Gastroesophageal sphincter (tissue), 4 donors: ENCODE measurements at regions not wholly inside any gene's neighbourhood (a gene's known extent, or its start where the extent isn't known, plus 50 kb on each side); places are given as distances from the start of the nearest gene placed in this dataset.

ENCODE experiments used
- ATAC-seq: fragments of 150-250 bp; one replicate; pipeline ENCODE4 v1.9.1; 2016; ENCODE audit warnings: mild to moderate bottlenecking, moderate library complexity
- H3K27ac ChIP-seq, 4 donors: fragments of 200-600 bp; sonication (generic) in 3 of 4; 1 replicate in 3 of 4; 2 replicates in 1 of 4; pipeline ENCODE4 v1.5.1; 2016 to 2019
- H3K27me3 ChIP-seq: fragments of 200-600 bp; sonication (generic); one replicate; pipeline ENCODE4 v1.5.1; 2019
- H3K36me3 ChIP-seq, 2 donors: fragments of 200-600 bp; sonication (generic); one replicate each; pipeline ENCODE4 v1.5.1; 2019; ENCODE audit warnings: control low read depth in 1 of 2
- H3K4me1 ChIP-seq, 3 donors: fragments of 200-600 bp; sonication (generic); 1 replicate in 2 of 3; 2 replicates in 1 of 3; pipeline ENCODE4 v1.5.1; 2016 to 2019; ENCODE audit warnings: control low read depth in 2 of 3
- H3K4me3 ChIP-seq, 2 donors: fragments of 200-600 bp; sonication (generic); one replicate each; pipeline ENCODE4 v1.5.1; 2019; ENCODE audit warnings: mild to moderate bottlenecking in 1 of 2, moderate library complexity in 1 of 2
- H3K9me3 ChIP-seq, 3 donors: fragments of 200-600 bp; sonication (generic); one replicate each; pipeline ENCODE4 v1.5.1; 2017 to 2019; ENCODE audit warnings: control low read depth in 2 of 3
- CTCF ChIP-seq, 4 experiments: fragments of 200-600 bp in 2 of 4; fragments of 450-650 bp in 2 of 4; sonication (generic) in 1 of 4; IDR thresholded peaks; one replicate each; pipeline ENCODE4 v1.5.1; 2017 to 2019; ENCODE audit warnings: antibody characterized with exemption in 4 of 4, mild to moderate bottlenecking in 2 of 4, moderate library complexity in 2 of 4
- EP300 ChIP-seq: sonication (generic); formaldehyde crosslinking; IDR thresholded peaks from one replicate; pipeline ENCODE4 v1.6.1; 2017; ENCODE audit warnings: antibody characterized with exemption, mild to moderate bottlenecking
- POLR2A ChIP-seq, 2 donors: fragments of 450-650 bp; IDR thresholded peaks; one replicate each; pipeline ENCODE4 v1.6.1; 2017; ENCODE audit warnings: antibody characterized with exemption in 2 of 2, mild to moderate bottlenecking in 2 of 2, moderate library complexity in 1 of 2
- POLR2AphosphoS5 ChIP-seq: sonication (generic); formaldehyde crosslinking; IDR thresholded peaks from one replicate; pipeline ENCODE4 v1.6.1; 2017; ENCODE audit warnings: antibody characterized with exemption
- WGBS, 2 donors: methylation state at CpG; one replicate each; pipeline ENCODE4 v1.1.5; 2018; ENCODE audit warnings: low coverage in 1 of 2; 5-methylcytosine and 5-hydroxymethylcytosine counted together

GRCh38 chr17:49910094-49910857, 58.7 kb upstream of the DLX4 start:
- no peaks in the 10 kb centered on the region for H3K36me3 ChIP-seq
- no peak overlapping the region for H3K27ac ChIP-seq
- 0% methylated on average over 1 of the region's 69 CpGs; no CpG with 5 or more reads in 1 of the 2 donors for WGBS, 2 donors
- no peak for ATAC-seq
- peak overlapping the region in 1 of 2 donors; percentile 13 for H3K4me3 ChIP-seq
- H3K27me3 ChIP-seq = peaks cover 97% of the 10 kb centered on the region
- peaks cover 0 to 8% (median 7%) of the 10 kb centered on the region in 3 donors for H3K4me1 ChIP-seq
- no peaks in the 10 kb centered on the region for H3K9me3 ChIP-seq
- TF ChIP-seq CTCF (IDR thresholded peaks at IDR 0.05) (no peak), POLR2A (IDR thresholded peaks at IDR 0.05) (no peak), POLR2AphosphoS5 (no peak), EP300 (no peak)

GRCh38 chr17:49910858-49911204, 58.2 kb upstream of the DLX4 start:
- TF ChIP-seq CTCF (IDR thresholded peaks at IDR 0.05) (no peak), POLR2A (IDR thresholded peaks at IDR 0.05) (no peak), EP300 (no peak), POLR2AphosphoS5 (no peak)
- WGBS, 2 donors = 42 to 73% methylated on average over 4 to 7 of the region's 7 CpGs
- Histone ChIP-seq H3K27me3 (peaks cover 98% of the 10 kb centered on the region), H3K27ac (no peak overlapping the region), H3K4me1 (peaks cover 0 to 8% (median 7%) of the 10 kb centered on the region in 3 donors), H3K9me3 (no peaks in the 10 kb centered on the region), H3K4me3 (no peak overlapping the region), H3K36me3 (no peaks in the 10 kb centered on the region)
- ATAC-seq = no peak

GRCh38 chr17:49911719-49912118, 57.3 kb upstream of the DLX4 start:
- ATAC-seq = no peak
- no peaks in the 10 kb centered on the region for H3K9me3 ChIP-seq
- H3K36me3 ChIP-seq = no peaks in the 10 kb centered on the region
- WGBS, 2 donors = 80% methylated on average over 1 of the region's 3 CpGs; no CpG with 5 or more reads in 1 of the 2 donors
- H3K27ac ChIP-seq = no peak overlapping the region
- H3K27me3 ChIP-seq = peaks cover 100% of the 10 kb centered on the region
- no peak overlapping the region for H3K4me3 ChIP-seq
- TF ChIP-seq CTCF (IDR thresholded peaks at IDR 0.05) (no peak), POLR2AphosphoS5 (no peak), POLR2A (IDR thresholded peaks at IDR 0.05) (no peak), EP300 (no peak)
- peaks cover 0 to 8% (median 7%) of the 10 kb centered on the region in 3 donors for H3K4me1 ChIP-seq

GRCh38 chr17:49913226-49914095, 55.5 kb upstream of the DLX4 start:
- Histone ChIP-seq H3K36me3 (no peaks in the 10 kb centered on the region), H3K4me3 (no peak overlapping the region), H3K27me3 (peaks cover 84% of the 10 kb centered on the region), H3K27ac (no peak overlapping the region), H3K4me1 (peaks cover 0 to 8% (median 7%) of the 10 kb centered on the region in 3 donors), H3K9me3 (no peaks in the 10 kb centered on the region)
- WGBS, 2 donors = 83 to 100% methylated on average over 2 to 4 of the region's 11 CpGs
- TF ChIP-seq POLR2AphosphoS5 (no peak), EP300 (no peak), CTCF (IDR thresholded peaks at IDR 0.05) (no peak), POLR2A (IDR thresholded peaks at IDR 0.05) (no peak)
- ATAC-seq = no peak
